Ureter (tissue), 1 donor: ENCODE measurements at regions not wholly inside any gene's neighbourhood (a gene's known extent, or its start where the extent isn't known, plus 50 kb on each side); places are given as distances from the start of the nearest gene placed in this dataset.

Experiments
- DNase-seq: peaks from one replicate; pipeline ENCODE4 v3.0.0-alpha.2; 2020; ENCODE audit warnings: low spot score
- donor health status: DM: yes; HTN: yes; CAD: no.

GRCh38 chr12:34373926-34374325 is 351.6 kb downstream of the ALG10 start:
- no peak for DNase-seq

- DNase-seq = no peak
Observed at GRCh38 chr12:34376133-34376799, 354.0 kb downstream of the ALG10 start.

- no peak for DNase-seq
Observed at GRCh38 chr12:34377243-34378035, 355.1 kb downstream of the ALG10 start.

GRCh38 chr12:34379142-34379541 is 356.8 kb downstream of the ALG10 start:
- no peak for DNase-seq

GRCh38 chr12:34384693-34385092 is 362.4 kb downstream of the ALG10 start:
- no peak for DNase-seq

GRCh38 chr12:34386016-34386415 is 363.7 kb downstream of the ALG10 start:
- no peak for DNase-seq

GRCh38 chr12:34386621-34387255 is 364.4 kb downstream of the ALG10 start:
- DNase-seq = no peak

GRCh38 chr12:34387711-34388635 is 365.7 kb downstream of the ALG10 start:
- DNase-seq = no peak

GRCh38 chr12:34388636-34389377 is 366.5 kb downstream of the ALG10 start:
- no peak for DNase-seq

GRCh38 chr12:34389378-34390170 is 367.3 kb downstream of the ALG10 start:
- DNase-seq = no peak

- no peak for DNase-seq
Observed at GRCh38 chr12:34390171-34390841, 368.0 kb downstream of the ALG10 start.

GRCh38 chr12:34390846-34391700 is 368.8 kb downstream of the ALG10 start:
- DNase-seq = peak; percentile 13

- peak; percentile 27 for DNase-seq
Observed at GRCh38 chr12:34391771-34392581, 369.7 kb downstream of the ALG10 start.

- DNase-seq = peak; percentile 29
Observed at GRCh38 chr12:34392741-34393085, 370.4 kb downstream of the ALG10 start.

GRCh38 chr12:34393086-34393820 is 371.0 kb downstream of the ALG10 start:
- DNase-seq = peak; percentile 40

GRCh38 chr12:34393821-34394150 is 371.5 kb downstream of the ALG10 start:
- no peak for DNase-seq
